GM18909 (cell line): ENCODE measurements at regions not wholly inside any gene's neighbourhood (a gene's known extent, or its start where the extent isn't known, plus 50 kb on each side); places are given as distances from the start of the nearest gene placed in this dataset.
"Not testable (repeated sequence)": the region's sequence is repeated elsewhere in the genome, so short reads cannot be mapped to it uniquely, and the experiment has no call there.

ENCODE experiments used
- ATAC-seq: cut with Tn5 transposase; IDR thresholded peaks from one replicate; pipeline ENCODE4 v1.9.1; 2021; ENCODE audit warnings: mild to moderate bottlenecking; ENCODE audit not compliant: unreplicated experiment, poor library complexity

DNA sequence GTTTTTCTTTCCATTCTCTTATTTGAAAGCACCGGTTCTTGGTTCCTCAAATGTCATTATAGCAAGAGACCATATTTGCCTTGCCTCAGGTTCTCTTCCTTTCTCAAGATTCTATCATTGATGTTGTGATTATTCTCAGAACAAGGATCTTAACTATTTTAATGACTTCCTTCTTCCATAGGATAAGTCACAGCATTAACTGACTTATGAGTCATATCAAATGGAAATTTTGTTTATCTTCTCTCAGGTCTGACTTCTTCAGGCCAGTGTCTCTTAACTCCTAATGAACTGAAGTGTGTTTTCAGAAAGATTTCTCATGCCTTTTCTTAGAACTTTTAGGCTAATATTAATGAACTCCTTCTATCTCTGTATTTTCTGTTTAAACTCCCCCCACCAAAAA lies 794.6 kb upstream of the LRRN3 start:
- ATAC-seq: no peak

DNA sequence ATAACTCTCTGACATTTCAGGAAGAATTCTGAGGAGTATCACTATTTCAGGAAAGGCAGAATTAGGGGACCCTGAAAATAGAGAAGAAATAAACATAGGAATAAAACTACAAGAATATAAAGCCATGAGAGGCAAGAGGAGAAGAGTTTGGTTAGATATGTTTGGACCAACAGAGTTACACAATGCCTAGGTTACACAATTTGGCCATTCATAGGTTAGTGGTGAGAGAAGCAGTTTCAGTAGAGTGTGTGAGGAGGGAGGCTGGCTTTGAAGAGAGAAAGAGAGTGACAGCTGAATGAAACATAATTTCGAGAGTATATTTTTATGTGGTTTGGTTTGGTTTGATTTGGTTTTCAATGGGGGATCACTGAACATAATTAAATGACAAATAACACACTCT lies 783.2 kb upstream of the LRRN3 start:
- ATAC-seq: no peak

DNA sequence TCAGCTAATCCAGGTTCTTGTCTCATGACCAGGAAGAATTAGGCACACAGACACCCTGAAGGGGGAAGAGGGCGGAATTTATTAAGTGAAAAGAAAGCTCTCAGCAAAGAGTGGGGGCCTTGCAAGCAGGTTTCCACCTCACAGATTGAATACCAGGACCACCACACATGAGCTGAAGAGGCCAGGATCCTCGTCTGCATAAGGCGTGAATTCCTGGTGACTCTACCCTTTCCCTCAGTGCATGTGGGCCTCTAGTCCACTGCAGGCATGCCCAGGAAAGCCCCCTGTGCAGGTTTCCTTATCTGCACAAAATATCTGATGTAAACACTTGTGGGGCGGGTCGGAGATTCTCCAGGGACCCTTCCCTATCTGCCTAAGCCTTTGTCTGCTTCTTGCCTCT lies 782.1 kb upstream of the LRRN3 start:
- ATAC-seq: no peak

DNA sequence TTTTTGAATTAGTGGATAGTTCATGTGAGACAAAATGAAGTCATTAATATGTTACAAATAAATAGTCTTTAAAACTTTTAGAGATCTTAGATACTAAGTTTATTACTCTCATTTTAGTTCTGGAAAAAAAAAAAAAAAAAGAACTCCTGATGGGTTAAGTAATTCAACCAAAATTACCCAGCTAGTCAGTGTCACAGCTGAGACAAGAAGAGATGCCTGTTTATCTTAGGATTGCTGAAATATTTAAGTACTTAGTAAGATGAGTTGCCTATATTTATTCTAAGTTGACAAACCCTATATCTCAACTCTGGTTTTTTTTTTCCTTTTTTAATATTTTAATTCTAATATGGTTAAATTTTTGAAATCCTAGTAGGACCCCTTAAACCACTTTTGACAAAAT lies 781.0 kb upstream of the LRRN3 start:
- ATAC-seq: no peak

DNA sequence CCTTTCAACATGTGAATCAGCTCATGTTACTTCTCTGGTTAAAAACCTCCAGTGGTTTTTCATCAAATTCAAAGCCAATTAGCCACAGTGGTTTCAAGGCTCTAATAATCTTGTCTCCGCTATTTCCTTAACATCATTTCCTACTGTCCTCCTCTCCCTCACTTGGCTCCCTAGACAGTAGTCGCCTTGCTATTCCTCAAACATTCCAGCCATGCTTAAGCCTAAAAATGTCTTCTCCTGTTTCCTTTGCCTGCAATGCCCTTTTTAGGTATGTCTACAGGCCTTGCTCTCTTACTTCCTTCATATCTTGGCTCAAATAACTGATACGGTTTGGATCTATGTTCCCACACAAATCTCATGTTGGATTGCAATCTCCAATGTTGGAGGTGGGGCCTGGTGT lies 779.4 kb upstream of the LRRN3 start:
- ATAC-seq: no peak

DNA sequence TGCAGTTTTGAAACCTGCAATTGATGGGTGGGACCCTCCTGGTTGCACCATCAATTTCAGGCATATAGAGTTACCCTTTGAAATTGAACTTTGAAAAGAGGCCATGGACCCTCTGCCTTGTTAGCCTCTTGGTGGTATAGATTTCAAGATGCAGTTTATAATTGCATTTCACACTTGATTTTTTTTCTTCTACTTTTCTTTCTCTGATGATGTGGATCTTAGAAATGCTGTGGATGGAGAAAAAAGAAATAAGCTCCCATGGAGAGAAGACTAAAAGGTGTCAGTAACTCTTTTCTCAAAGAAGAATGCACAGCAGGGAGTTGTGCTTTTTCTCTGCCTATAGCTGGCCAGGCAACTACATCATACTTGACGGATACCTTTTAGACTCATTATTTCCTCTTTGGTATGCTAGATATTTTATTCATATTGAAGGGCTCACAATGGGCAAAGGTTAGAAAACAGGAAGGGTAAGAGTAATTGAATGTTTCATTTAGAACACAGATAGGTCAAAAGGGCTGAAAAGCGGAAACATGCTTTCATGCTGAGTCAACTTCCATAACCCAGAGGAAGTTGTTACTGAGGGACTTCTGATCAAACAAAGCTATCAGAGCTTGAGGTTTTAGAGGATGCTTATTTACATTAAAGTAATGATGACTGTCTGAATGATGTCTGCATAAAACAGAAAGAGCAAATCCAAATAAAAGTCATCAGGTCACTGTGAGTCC lies 773.2 kb upstream of the LRRN3 start:
- ATAC-seq: no peak

DNA sequence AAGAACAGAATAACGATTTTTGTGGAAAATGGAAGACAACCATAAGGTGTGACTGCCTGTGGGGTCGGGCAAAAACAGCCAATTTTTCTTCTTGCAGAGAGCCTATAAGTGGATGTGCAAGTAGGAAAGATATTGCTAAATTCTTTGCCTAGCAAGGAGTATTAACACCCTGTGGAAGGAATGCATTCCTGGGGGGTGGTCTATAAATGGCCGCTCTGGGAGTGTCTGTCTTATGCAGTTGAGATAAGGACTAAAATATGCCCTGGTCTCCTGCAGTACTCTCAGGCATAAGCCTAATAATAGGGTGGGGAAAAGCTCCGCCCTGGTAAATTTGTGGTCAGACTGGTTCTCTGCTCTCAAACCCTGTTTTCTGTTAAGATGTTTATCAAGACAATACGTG lies 770.6 kb upstream of the LRRN3 start:
- not testable (repeated sequence) for ATAC-seq

DNA sequence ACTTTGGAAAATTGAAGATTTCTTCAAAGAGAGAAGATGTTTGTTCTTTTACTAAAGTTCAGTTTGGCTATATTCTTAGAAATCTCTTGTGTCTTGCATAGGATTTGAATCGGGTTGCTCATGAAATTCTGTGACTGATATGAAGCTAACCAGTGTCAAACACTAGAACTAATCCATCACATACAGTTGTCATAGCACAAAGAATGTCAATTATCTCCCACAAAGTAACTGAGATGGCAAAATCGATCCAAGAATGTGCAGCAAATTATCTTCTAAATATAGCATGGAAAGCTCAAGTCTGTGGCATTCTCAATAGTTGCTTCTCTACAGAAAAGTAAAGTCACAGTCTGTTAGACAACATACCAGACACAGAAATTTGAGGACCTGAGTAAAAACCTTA lies 768.1 kb upstream of the LRRN3 start:
- no peak for ATAC-seq

DNA sequence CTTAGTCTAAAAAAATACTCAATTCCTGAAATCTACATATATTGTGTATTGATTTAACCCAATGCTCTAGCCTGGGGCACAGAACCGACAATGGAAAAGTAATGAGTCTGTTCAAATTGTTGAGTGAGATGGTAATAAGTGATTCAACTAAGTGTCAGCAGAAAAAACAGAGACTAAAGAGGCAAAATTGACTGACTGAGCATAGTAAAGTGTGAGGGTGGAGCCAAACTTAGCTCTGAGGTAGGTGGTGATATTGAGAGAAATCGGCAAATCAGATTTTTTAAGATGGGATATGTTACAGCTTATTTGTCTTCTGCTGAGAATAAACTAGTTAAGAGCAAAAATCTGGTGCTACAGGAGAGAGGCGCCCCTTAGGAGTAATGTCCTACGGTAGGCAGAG lies 764.0 kb upstream of the LRRN3 start:
- no peak for ATAC-seq

DNA sequence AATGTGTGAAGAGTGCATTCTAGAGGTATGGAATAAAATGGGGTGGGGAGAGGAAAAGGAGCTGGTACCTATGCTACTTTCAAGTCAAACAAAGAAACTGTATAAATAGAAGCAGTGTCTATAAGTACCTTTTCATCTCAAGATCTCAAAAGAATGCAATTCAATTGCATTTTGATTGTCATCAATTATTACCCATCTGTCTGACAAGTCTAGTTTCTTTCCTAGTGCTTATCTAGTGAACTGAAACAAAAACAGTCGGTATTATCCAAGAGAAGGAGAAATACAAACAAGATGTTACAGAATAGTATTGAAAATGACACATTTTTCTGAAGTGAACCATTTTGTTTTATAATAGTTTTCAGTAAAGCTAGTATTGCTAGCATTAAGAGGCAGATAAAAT lies 754.5 kb upstream of the LRRN3 start:
- ATAC-seq: no peak

DNA sequence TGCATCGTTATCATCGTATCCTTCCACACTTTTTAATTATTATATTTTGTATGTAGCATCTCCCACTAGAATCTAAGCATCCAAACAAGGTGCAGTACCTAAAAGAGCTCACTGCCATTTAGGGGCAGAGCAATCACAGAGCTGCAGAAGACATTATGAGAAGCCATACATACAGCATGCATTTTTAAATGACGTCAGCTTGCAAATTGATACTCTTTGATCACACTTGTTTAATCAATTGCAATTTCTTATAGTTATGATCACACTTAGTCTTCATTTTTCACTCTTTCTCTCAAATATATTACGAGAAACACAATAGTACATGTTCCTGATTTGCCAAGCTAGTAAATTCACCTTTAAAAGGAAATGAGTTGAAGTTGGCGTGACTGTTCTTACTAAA lies 753.3 kb upstream of the LRRN3 start:
- ATAC-seq: no peak

DNA sequence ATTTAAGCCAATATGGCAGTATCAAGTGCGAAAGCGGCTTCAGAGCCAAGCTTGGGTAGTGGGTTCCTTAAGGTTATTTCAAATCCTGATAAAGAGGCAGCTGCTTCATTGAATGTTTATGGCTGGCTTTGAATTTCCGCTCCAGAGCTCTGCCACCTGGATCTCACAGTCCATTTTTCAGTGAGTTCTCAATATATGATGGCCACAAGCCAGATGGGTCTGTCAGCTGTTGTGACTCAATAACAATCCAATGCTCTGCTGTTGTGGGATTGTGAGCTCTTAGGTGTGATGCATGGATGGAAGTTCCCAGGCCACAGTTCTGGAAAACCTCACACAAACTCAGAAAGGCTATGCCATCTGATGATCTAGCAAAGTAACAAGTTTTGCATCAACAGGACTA lies 743.8 kb upstream of the LRRN3 start:
- ATAC-seq: no peak

DNA sequence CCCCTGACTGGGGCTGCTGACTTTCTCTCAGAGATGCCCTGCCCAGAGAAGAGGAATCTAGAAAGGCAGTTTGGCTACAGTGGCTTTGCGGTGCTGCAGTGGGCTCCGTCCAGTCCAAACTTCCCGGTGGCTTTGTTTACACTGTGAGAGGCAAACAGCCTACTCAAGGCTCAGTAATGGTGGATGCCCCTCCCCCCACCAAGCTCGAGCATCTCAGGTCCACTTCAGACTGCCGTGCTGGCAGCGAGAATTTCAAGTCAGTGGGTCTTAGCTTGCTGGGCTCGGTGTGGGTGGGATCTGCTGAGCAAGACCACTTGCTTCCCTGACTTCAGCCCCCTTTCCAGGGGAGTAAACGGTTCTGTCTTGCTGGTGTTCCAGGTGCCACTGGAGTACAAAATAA lies 734.5 kb upstream of the LRRN3 start:
- no peak for ATAC-seq

DNA sequence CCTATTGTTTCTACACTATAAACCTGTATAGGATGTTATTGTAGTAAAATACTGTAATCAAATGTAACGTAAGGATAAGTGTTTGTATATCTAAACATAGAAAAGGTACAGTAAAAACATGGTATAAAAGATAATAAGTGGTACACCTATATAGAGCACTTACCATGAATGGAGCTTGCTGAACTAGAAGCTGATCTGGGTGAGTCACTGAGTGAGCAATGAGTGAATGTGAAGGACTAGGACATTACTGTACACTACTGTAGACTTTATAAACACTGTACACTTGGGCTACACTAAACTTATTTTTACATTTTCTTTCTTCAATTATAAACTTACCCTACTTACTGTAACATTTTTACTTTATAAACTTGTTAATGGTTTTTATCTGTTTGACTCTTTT lies 732.9 kb upstream of the LRRN3 start:
- no peak for ATAC-seq

DNA sequence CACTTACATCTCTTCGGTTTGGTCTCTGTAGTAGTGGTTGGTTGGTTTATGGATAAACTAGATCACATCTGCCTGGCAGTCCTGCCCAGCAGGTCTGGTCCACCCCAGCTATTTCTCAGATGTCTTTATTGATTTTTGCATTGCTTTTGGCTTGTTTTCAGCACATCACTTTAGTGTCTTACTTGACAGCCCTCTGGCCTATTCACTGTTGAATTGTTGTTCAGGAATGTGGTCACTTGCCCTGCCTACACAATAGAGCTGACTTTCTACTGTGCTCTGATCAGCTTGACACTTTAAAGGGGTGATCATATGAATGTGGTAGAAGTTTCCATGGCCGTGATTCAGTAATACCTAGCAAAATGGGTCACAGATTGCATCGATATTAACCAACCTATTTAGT lies 719.2 kb upstream of the LRRN3 start:
- no peak for ATAC-seq

DNA sequence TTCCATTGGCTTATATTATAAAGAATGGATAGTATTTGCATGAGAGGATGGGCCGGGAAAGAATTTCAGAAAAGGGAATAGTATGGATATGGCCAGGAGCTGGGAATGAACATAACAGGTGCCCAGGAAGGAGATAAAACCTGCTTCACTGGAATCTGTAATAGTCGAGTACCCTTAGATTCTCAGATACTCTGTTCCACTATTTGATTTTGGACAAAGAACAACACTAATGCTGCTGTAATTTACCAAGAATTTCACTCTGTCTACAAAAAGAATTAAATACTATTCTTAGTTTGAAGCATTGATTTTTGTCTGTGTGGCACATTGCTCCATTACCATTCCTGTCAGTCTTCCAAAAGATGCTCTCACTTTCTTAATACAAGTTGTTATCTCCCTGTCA lies 718.2 kb upstream of the LRRN3 start:
- no peak for ATAC-seq

DNA sequence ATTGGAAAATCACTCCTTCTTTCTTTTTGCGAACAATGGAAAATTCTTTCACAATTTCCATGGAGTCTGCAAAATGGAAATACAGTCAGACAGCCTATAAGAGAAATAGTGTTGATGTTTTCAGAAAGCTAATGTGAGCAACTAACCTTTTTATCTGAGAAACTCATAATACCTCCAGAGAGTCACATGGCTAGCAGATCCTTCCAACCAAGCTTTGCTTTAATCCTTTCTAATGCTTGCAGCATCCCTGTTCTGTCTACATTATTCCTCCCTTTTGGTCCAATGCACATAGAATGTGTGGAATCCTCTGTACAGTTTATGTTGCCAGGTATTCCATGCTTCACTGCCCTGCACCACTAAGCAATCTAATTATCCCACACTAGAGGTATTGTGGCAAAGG lies 717.5 kb upstream of the LRRN3 start:
- no peak for ATAC-seq

DNA sequence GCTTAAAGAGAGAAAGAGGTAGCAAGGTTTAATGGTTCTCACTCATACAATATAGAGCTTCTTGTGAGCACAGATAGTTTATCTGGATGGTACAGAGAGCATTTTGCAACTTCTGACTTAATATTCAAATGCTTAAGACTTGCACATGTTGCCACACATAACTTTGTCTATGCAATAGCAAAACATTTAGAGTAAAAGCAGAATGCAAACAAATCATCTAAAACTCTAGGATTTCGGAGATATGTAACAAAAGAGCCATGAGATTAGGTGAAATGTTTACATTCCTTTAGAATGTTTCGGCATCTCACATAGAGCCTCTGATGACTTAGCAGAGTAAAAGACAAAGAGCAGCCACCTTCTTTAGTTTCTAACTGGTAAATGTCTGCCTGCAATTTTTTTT lies 717.1 kb upstream of the LRRN3 start:
- ATAC-seq: no peak

DNA sequence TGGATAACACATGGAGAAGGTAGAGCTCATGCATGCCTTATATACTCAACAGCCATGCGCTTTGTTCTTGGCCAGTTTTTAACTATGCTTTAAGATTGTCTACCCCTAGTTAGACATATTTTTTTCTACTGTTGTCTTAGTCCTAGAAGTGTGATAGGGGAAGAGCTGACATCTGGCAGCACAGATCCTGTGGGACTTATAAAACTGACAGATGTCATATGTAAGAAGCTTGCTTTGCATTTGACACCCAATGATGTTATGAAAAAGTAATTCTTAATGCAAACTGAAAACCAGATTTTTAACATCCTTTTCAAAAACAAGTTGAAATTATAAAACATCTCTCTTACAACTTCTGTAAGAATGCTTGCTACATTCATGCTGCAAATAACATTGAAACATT lies 715.9 kb upstream of the LRRN3 start:
- no peak for ATAC-seq

DNA sequence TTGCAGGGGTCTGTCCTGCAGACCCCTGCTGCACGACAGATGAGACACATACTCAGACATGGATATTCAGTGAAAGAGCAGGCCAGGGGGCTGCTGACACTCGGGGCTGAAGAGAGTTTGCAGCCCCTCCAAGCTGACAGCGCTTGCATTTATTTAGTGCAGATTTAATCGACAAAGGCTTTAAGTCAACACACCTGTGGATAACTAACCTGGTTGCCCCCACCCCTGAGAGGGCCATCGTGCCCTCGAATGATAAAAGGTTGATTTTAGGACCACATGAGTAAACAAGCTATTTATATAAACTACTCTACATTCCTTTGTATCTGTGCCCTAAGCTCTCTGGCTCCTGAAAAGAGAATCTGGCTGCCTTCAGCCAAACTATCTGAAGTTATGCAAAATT lies 708.2 kb upstream of the LRRN3 start:
- no peak for ATAC-seq

DNA sequence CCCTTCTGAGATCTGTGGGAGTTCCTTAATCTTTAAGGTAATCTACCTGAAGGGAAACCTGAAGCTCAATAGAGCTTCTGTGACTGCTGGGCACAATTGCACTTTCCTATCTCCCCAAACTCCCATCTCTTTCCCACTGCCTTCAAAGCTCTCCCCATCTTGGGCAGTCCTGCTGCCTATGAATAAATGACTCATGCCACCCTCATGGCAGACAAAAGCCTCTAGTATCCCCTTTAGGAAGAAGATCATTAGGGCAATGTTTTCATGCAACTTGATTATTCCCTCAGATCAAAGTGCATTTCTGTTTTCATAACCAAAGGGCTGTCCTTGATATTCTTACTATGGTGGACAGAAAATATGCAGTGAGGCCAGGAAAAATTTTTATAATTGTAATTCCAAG lies 704.9 kb upstream of the LRRN3 start:
- no peak for ATAC-seq

DNA sequence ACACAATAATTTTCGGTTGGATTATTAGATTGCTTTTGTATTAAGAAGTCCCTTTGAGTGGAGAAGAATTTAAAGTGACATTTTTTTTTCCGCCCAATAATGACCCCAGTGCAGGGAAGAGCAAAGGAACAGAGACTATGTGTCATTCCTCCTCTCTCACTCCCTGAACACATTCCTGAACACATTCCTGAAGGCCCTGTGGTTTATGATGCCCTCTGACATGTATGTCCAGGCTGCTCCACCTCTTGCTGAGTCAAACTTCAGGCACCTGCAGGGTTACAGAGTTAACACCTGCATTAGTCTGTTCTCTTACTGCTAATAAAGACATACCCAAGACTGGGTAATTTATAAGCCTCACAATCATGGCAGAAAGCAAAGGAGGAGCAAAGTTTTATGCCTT lies 704.0 kb upstream of the LRRN3 start:
- ATAC-seq: no peak

DNA sequence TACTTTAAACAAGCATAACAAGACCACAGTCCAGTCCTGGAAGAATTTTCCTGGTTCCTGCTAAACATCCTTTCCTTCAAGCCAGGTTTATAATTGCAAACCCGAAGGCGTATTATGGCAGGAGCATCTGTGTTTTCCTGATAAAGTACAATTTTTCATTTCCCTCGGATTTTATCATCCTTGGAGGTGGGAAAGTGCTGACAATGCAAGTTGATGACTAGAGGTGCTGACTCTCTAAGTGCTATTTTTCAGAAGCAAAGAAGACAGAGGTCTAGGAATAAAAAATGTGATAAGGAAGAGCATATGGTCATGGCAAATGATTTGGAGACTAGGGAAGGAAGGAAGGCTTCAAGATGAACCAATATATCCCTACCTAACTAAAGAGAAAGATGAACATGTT lies 703.2 kb upstream of the LRRN3 start:
- ATAC-seq: no peak
